RPMI7951 (cell line): ENCODE measurements at regions not wholly inside any gene's neighbourhood (a gene's known extent, or its start where the extent isn't known, plus 50 kb on each side); places are given as distances from the start of the nearest gene placed in this dataset.
A peak's percentile ranks its signal among the peaks of the same experiment; 100 is the strongest.

Source experiments
- DNase-seq: peaks from one replicate; pipeline ENCODE4 v3.0.0-alpha.2; 2012; ENCODE audit warnings: low read depth

- DNase-seq: no peak
Measured at GRCh38 chr14:71709076-71709475, 223.2 kb upstream of the RGS6 start.

DNA sequence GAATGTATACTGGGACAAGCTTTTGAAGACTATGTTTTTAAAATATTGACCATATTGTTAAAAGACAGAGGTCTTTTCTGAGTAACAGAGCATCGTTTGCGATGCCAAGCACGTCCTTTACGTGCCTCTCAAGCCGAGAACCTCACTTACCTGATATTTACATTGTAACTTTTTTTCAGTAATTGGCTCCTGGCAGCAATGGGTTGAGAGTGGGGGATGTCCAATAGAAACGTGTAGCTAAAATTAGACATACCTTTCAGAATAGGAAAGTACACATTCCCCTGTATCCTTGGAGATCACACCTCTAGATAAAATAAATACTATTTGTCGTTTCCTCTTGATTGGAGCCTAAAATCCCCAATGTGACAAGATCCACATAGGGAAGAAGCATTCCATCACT is 222.2 kb upstream of the RGS6 start:
- DNase-seq: no peak

- DNase-seq: no peak
Measured at GRCh38 chr14:71711125-71711524, 221.1 kb upstream of the RGS6 start.

DNA sequence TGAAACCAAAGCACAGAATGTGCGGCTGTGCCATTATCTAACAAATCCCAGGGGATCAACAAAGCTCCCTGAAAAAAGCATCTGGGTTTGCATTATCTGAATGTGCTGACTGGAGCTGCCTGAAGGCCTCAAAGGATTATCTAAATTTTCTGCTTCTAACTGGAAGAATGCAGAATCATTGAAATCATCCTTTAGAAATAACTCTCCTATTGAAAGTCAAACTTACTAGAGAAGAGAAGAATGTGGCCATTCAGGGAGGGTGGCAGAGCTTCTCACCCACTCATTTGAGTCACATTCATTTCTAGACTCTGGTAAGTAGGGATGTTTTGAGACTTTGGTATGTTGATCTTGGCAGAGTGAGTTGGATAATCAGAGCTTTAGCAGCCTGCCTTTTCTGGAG is 220.6 kb upstream of the RGS6 start:
- peak; percentile 69 for DNase-seq

GRCh38 chr14:71712478-71712877 is 219.8 kb upstream of the RGS6 start:
- DNase-seq: no peak

GRCh38 chr14:71713016-71713415 is 219.2 kb upstream of the RGS6 start:
- no peak for DNase-seq

GRCh38 chr14:71713451-71713850 is 218.8 kb upstream of the RGS6 start:
- DNase-seq: peak; percentile 49

GRCh38 chr14:71714225-71714624 is 218.0 kb upstream of the RGS6 start:
- DNase-seq: no peak

DNA sequence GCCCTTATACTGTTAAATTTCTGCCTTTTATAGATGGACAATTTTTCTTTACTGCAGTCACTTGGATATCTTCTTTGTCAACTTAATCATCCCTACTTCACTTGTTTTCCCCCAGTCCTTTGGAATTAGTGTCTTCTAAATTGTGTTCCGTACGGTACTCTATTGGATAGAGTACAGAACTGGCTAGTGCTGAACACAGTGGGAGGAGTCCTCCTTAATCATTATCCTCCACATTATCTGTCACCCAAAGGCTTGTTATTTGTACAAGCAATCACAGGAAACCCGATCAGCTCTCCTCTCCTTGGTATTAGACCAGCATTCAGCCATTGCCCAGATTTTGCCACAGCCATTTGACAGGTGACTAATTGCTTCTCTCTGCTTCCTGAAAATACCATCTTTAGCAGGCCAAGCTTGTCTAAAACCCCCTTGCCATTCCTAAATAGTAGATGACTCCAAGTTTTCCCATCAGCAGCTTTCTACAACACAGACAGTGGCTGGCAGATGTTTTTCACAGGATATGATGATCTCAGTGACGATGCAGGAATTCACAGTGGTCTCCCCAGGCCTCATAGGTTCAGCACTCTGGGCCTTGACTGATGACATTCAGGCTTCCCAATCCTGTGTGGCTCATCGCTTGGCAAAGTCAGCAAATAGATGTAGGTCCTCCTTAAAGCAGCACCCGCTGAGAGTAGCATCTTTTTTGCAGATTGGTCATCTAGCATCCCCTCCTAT is 216.0 kb upstream of the RGS6 start:
- DNase-seq: no peak

DNA sequence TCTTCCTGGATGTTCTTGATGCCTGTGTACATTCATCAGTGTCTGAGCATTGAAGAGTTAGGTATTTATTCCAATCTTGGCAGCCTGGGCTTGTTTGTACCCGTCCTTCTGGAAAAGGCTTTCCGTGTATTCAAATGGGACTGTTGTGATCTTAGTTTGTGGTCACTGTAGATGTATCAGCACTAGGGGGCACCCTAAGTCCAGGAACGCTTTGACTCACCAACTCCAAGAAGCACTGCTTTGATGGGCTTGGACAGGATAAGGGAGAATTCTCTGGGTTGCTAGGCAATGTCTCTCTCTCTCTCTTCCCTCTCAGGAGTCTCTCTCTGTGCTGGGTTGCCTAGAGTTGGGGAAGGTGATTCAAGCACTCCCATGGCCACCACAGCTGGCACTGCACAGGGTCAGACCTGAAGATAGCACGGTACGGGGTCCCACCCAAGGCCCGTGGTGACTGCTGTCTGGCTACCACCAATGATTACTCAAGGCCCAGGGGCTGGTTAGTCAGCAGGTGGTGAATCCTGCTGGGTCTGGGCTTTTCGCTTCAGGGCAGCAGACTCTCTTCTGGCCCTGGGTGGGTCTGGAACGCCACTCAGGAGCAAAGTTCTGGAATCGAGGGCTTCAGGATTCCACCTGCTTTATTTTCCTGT is 211.1 kb upstream of the RGS6 start:
- peak; percentile 74 for DNase-seq

DNA sequence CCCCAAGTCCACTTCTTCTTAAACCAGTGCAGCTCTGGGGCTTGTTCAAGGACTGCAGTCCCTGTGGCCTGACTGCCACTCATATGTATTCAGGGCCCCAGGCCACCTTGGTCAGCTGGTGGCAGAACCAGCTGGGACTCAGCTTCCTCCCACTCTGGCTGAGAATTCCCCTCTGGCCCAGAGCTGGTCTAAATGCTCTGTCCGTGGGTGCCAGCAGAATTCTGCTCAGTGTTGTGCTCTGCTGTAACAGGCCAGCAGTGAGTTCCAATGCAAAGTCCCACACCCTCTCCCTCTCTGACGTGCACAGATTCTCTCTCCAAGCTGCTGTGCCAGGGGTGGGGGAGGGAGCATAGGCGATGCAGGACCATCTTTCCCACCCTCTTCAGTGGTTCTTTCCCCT is 210.4 kb upstream of the RGS6 start:
- DNase-seq: no peak

DNA sequence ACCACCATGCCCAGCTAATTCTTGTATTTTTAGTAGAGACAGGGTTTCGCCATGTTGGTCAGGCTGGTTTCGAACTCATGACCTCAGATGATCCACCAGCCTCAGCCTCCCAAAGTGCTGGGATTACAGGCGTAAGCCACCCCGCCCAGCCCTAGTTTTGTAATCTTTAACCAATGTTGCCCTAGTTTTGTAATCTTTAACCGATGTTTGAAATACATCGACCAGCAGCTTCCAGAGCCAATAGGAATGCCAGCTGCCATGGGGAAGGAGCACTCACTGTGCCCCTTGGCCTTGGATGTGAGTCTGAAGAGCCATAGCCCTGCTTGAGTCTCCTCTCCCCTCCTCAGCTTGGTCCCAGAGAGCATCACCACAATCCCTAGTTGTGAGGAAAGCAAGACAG is 209.3 kb upstream of the RGS6 start:
- DNase-seq: no peak

DNA sequence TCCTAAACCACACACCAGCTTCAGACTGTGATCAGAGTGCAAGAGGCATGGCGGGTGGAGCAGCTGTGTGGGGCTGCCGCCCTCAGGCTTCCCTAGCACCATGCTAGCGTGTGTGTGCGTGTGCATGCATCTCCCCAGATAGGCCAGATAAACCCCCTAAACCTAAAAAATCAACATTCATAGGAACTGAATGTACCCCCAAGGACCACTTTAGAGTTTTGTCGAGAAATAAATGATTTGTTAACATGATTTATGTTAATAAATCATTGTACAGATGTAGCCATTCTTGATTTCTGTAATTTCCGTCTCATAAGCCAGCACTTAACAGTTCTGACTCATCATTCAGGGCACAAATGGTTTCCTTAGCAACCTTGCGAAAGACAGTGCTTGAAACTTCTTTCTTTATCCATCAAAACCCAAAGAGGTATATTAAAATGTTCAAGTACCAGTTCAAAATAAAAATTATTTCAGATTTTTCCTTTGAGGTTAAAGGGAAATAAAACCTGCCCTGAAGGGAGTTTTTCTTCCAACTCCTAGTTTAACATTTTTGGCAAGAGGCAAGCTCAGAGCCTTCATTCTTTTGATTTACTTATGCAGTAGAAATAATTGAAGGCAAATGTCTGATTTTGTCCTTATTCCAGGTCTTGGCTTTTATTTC is 206.2 kb upstream of the RGS6 start:
- DNase-seq: peak; percentile 72

GRCh38 chr14:71726580-71727021 is 205.6 kb upstream of the RGS6 start:
- DNase-seq: no peak

DNA sequence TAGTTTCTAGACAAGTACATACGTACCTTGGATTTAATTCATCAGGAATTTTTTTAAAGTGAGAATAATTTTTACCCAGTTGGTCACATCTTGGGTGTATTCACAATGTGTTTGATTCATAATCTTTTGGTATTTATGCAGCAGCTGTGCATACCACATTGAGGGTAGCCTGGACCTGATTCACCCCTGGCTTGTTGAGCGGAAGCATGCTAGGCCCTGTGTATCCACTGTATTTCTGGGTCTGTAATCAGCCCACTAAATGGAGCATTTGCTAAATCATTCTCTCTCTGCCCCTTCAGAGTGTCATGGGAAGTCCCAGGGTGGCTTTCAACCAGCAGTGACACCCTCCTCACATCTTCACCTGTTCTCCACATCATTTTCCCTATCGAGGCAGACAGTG is 203.8 kb upstream of the RGS6 start:
- DNase-seq: no peak

- no peak for DNase-seq
Measured at GRCh38 chr14:71729596-71729995, 202.6 kb upstream of the RGS6 start.

- DNase-seq: no peak
Measured at GRCh38 chr14:71730471-71730870, 201.8 kb upstream of the RGS6 start.

GRCh38 chr14:71731096-71731495 is 201.1 kb upstream of the RGS6 start:
- no peak for DNase-seq

DNA sequence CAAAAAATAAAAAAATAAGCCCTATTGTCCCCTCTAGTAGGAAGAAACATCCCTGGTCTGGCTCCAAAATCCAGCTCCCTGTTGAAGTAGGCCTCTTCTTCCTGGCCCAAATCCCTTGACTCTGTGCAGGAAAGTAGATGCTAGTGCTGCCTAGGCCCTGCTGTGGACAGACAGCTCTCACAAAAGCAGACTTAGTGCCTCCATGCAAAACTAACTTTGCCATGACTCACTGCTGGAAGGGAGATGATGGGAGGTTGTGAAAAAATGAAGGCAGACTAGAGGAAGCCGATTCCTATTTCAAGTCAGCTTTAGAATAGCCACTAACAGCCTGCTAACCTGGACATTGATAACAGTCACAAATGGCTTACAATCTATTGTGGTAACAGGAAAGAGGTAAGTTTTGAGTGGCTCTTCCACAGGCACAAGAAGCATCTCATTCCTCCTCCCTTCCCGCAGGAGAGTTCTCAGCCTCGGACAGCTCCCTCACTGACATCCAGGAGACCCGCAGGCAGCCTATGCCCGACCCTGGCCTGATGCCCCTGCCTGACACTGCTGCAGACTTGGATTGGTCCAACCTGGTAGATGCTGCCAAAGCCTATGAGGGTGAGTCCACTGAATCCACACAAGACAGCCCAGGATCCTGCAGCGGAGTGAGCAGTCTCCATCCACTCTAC is 198.9 kb upstream of the RGS6 start:
- no peak for DNase-seq

GRCh38 chr14:71734076-71734475 is 198.2 kb upstream of the RGS6 start:
- DNase-seq: no peak

- DNase-seq: no peak
Measured at GRCh38 chr14:71734885-71735284, 197.3 kb upstream of the RGS6 start.

GRCh38 chr14:71737760-71738159 is 194.5 kb upstream of the RGS6 start:
- no peak for DNase-seq
